Gastroesophageal sphincter (tissue), 3 donors: ENCODE measurements at regions not wholly inside any gene's neighbourhood (a gene's known extent, or its start where the extent isn't known, plus 50 kb on each side); places are given as distances from the start of the nearest gene placed in this dataset.

Source experiments
- EP300 ChIP-seq: sonication (generic); formaldehyde crosslinking; IDR thresholded peaks from one replicate; pipeline ENCODE4 v1.6.1; 2017; ENCODE audit warnings: antibody characterized with exemption, mild to moderate bottlenecking
- POLR2A ChIP-seq, 2 donors: fragments of 450-650 bp; IDR thresholded peaks; one replicate each; pipeline ENCODE4 v1.6.1; 2017; ENCODE audit warnings: antibody characterized with exemption in 2 of 2, mild to moderate bottlenecking in 2 of 2, moderate library complexity in 1 of 2
- POLR2AphosphoS5 ChIP-seq: sonication (generic); formaldehyde crosslinking; IDR thresholded peaks from one replicate; pipeline ENCODE4 v1.6.1; 2017; ENCODE audit warnings: antibody characterized with exemption
- TF ChIP-seq, protein P1 (sequence below), 4 experiments: fragments of 200-600 bp in 2 of 4; fragments of 450-650 bp in 2 of 4; sonication (generic) in 1 of 4; IDR thresholded peaks; one replicate each; pipeline ENCODE4 v1.5.1; 2017 to 2019; ENCODE audit warnings: antibody characterized with exemption in 4 of 4, mild to moderate bottlenecking in 2 of 4, moderate library complexity in 2 of 4

DNA sequence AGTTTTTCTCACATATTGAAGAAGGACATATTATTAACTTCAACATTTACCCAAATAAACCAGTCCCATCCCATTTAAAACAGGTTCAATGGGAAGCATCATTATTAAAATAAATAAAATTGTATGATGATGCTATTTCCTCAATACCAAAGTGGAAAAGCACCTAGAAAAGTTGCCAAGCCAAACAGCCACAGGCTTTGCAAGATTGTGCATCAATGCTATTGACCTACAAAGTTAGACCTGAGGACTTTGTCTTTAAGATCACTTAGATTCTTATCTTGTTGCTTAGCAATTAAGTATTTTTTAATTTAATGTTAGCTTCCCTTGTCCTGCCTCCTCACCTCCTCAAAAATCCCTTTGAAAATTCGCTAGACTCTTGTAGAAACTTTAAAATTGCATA lies 132.1 kb downstream of the SAMD5 start:
- TF ChIP-seq POLR2A (IDR thresholded peaks at IDR 0.05), result no peak
- TF ChIP-seq, protein P1, sequence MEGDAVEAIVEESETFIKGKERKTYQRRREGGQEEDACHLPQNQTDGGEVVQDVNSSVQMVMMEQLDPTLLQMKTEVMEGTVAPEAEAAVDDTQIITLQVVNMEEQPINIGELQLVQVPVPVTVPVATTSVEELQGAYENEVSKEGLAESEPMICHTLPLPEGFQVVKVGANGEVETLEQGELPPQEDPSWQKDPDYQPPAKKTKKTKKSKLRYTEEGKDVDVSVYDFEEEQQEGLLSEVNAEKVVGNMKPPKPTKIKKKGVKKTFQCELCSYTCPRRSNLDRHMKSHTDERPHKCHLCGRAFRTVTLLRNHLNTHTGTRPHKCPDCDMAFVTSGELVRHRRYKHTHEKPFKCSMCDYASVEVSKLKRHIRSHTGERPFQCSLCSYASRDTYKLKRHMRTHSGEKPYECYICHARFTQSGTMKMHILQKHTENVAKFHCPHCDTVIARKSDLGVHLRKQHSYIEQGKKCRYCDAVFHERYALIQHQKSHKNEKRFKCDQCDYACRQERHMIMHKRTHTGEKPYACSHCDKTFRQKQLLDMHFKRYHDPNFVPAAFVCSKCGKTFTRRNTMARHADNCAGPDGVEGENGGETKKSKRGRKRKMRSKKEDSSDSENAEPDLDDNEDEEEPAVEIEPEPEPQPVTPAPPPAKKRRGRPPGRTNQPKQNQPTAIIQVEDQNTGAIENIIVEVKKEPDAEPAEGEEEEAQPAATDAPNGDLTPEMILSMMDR (IDR thresholded peaks at IDR 0.05), result no peak
- no peak for TF ChIP-seq EP300
- no peak for TF ChIP-seq POLR2AphosphoS5
